SH-SY5Y (cell line): ENCODE measurements at regions not wholly inside any gene's neighbourhood (a gene's known extent, or its start where the extent isn't known, plus 50 kb on each side); places are given as distances from the start of the nearest gene placed in this dataset.

Source experiments
- GATA2 ChIP-seq: IDR thresholded peaks from 2 replicates; pipeline ENCODE4 v1.6.1; 2011; ENCODE audit warnings: mild to moderate bottlenecking, low read depth, low read length
- GATA3 ChIP-seq: IDR thresholded peaks from 2 replicates; pipeline ENCODE4 v1.6.1; 2011; ENCODE audit warnings: low read depth, mild to moderate bottlenecking, low read length, moderate library complexity

- TF ChIP-seq GATA2 (no peak), GATA3 (no peak)
Measured at GRCh38 chr5:158410976-158411375, 552.0 kb upstream of the CLINT1 start.
